ENCODE measurements at regions not wholly inside any gene's neighbourhood (a gene's known extent, or its start where the extent isn't known, plus 50 kb on each side); places are given as distances from the start of the nearest gene placed in this dataset.

GRCh38 chr20:6240059-6240458 is 117.2 kb upstream of the FERMT1 start:
- Histone ChIP-seq H3K9ac (ENCODE audit: low read length) (no peak overlapping the region), H3K4me3 (ENCODE audit: low read length) (no peak overlapping the region), H3K9me2 (ENCODE audit: insufficient read depth, low read length) (no peaks in the 10 kb centered on the region), H3K79me2 (replicated peaks; ENCODE audit: insufficient read depth, low read length) (no peaks in the 10 kb centered on the region), H3K4me2 (ENCODE audit: low read length) (no peak overlapping the region), H2AFZ (ENCODE audit: low read depth, low read length) (no peak overlapping the region), H3K9me3 (ENCODE audit: low read length) (no peaks in the 10 kb centered on the region), H3F3A (ENCODE audit: insufficient read depth, low read length, poor library complexity, severe bottlenecking) (no peaks in the 10 kb centered on the region), H4K20me1 (ENCODE audit: insufficient read depth) (no peaks in the 10 kb centered on the region), H3K27ac (ENCODE audit: low read length) (no peak overlapping the region), H3K27me3 (ENCODE audit: insufficient read depth, low read depth, low read length) (no peaks in the 10 kb centered on the region), H3K36me3 (ENCODE audit: insufficient read depth, low read length) (no peaks in the 10 kb centered on the region)
- no peak for TF ChIP-seq RAD21 (conservative IDR thresholded peaks at IDR 0.05)
- no peak for TF ChIP-seq MXI1 (conservative IDR thresholded peaks at IDR 0.05; ENCODE audit: poor library complexity, severe bottlenecking)
- no peak for TF ChIP-seq CTCF (IDR thresholded peaks at IDR 0.05; ENCODE audit: poor library complexity, severe bottlenecking)
- no peak for TF ChIP-seq POLR2AphosphoS5 (IDR thresholded peaks at IDR 0.05)
- TF ChIP-seq EZH2 (IDR thresholded peaks at IDR 0.05; ENCODE audit: borderline replicate concordance, insufficient read depth, low read length, poor library complexity, severe bottlenecking): no peak
- TF ChIP-seq EP300 (conservative IDR thresholded peaks at IDR 0.05; ENCODE audit: poor library complexity, severe bottlenecking): no peak
- no peak for TF ChIP-seq REST (IDR thresholded peaks at IDR 0.05; ENCODE audit: borderline replicate concordance)
- no peak for TF ChIP-seq SMC3 (conservative IDR thresholded peaks at IDR 0.05; ENCODE audit: poor library complexity)
- no peak for TF ChIP-seq TAF1 (IDR thresholded peaks at IDR 0.05; ENCODE audit: low read depth)

GRCh38 chr20:6238421-6238820 is 115.6 kb upstream of the FERMT1 start:
- H3K27ac ChIP-seq (ENCODE audit: low read length): no peak overlapping the region
- H3K9me3 ChIP-seq (ENCODE audit: low read length): no peaks in the 10 kb centered on the region
- no peaks in the 10 kb centered on the region for H3K27me3 ChIP-seq (ENCODE audit: insufficient read depth, low read depth, low read length)
- no peaks in the 10 kb centered on the region for H3K9me2 ChIP-seq (ENCODE audit: insufficient read depth, low read length)
- no peaks in the 10 kb centered on the region for H4K20me1 ChIP-seq (ENCODE audit: insufficient read depth)
- H3K36me3 ChIP-seq (ENCODE audit: insufficient read depth, low read length): no peaks in the 10 kb centered on the region
- H3K4me2 ChIP-seq (ENCODE audit: low read length): no peak overlapping the region
- H3K9ac ChIP-seq (ENCODE audit: low read length): no peak overlapping the region
- no peaks in the 10 kb centered on the region for H3K79me2 ChIP-seq (replicated peaks; ENCODE audit: insufficient read depth, low read length)
- no peak overlapping the region for H2AFZ ChIP-seq (ENCODE audit: low read depth, low read length)
- TF ChIP-seq RAD21 (conservative IDR thresholded peaks at IDR 0.05) (no peak), EZH2 (IDR thresholded peaks at IDR 0.05; ENCODE audit: borderline replicate concordance, insufficient read depth, low read length, poor library complexity, severe bottlenecking) (no peak), MXI1 (conservative IDR thresholded peaks at IDR 0.05; ENCODE audit: poor library complexity, severe bottlenecking) (no peak), CTCF (IDR thresholded peaks at IDR 0.05; ENCODE audit: poor library complexity, severe bottlenecking) (no peak), REST (IDR thresholded peaks at IDR 0.05; ENCODE audit: borderline replicate concordance) (no peak), POLR2AphosphoS5 (IDR thresholded peaks at IDR 0.05) (no peak), EP300 (conservative IDR thresholded peaks at IDR 0.05; ENCODE audit: poor library complexity, severe bottlenecking) (no peak), TAF1 (IDR thresholded peaks at IDR 0.05; ENCODE audit: low read depth) (no peak), SMC3 (conservative IDR thresholded peaks at IDR 0.05; ENCODE audit: poor library complexity) (no peak)
- no peak overlapping the region for H3K4me3 ChIP-seq (ENCODE audit: low read length)
- H3F3A ChIP-seq (ENCODE audit: insufficient read depth, low read length, poor library complexity, severe bottlenecking): no peaks in the 10 kb centered on the region
